MM.1S (cell line): ENCODE measurements at regions not wholly inside any gene's neighbourhood (a gene's known extent, or its start where the extent isn't known, plus 50 kb on each side); places are given as distances from the start of the nearest gene placed in this dataset.

Experiments used
- EZH2 ChIP-seq: fragments of 300-600 bp; sonication (generic); optimal IDR thresholded peaks from 2 replicates; pipeline ENCODE3; 2017; ENCODE audit warnings: low read depth, mild to moderate bottlenecking, antibody characterized with exemption, low read length, mixed read lengths
- TF ChIP-seq, protein P1 (sequence below): fragments of 300-600 bp; sonication (generic); IDR thresholded peaks from 2 replicates; pipeline ENCODE4 v1.5.1; 2016; ENCODE audit warnings: antibody characterized with exemption, low read length, mixed read lengths

DNA sequence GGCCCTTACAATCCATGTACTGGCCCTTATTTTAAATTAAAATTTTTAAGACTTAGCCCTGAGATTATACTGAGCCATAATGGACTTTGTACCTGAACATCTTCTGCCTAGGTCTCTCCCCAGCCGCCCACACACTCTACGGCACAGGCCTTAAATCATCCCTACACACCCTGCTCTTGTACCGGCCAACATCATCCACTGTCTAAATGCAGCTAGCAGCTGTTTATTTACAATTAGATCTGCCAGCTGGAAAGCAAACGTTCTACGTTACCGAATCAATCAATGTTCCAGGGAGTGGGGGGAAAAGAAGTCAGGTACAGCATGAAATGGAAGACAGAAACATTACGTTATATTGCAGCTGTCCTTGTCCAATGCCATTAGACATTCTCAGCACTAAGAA lies 88.4 kb upstream of the GRAMD2B start:
- TF ChIP-seq, protein P1, sequence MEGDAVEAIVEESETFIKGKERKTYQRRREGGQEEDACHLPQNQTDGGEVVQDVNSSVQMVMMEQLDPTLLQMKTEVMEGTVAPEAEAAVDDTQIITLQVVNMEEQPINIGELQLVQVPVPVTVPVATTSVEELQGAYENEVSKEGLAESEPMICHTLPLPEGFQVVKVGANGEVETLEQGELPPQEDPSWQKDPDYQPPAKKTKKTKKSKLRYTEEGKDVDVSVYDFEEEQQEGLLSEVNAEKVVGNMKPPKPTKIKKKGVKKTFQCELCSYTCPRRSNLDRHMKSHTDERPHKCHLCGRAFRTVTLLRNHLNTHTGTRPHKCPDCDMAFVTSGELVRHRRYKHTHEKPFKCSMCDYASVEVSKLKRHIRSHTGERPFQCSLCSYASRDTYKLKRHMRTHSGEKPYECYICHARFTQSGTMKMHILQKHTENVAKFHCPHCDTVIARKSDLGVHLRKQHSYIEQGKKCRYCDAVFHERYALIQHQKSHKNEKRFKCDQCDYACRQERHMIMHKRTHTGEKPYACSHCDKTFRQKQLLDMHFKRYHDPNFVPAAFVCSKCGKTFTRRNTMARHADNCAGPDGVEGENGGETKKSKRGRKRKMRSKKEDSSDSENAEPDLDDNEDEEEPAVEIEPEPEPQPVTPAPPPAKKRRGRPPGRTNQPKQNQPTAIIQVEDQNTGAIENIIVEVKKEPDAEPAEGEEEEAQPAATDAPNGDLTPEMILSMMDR, result no peak
- TF ChIP-seq EZH2, result no peak
